Stimulated activated naive CD8-positive, alpha-beta T cell treated with anti-CD3 and anti-CD28 coated beads, Interleukin-15, amount 100 ng/mL, for 72 hours (primary cell): ENCODE measurements at regions not wholly inside any gene's neighbourhood (a gene's known extent, or its start where the extent isn't known, plus 50 kb on each side); places are given as distances from the start of the nearest gene placed in this dataset.

Source experiments
- ATAC-seq: fragments of 150-1000 bp; cut with Tn5 transposase; 2 replicates; pipeline ENCODE4 v1.10.0; 2021; ENCODE audit warnings: mild to moderate bottlenecking, moderate library complexity
- DNase-seq, 2 donors: peaks; one replicate each; pipeline ENCODE4 v3.0.0; 2021 to 2022
- H3K27ac Mint-ChIP-seq, 2 donors: one replicate each; pipeline ENCODE4 v1.8.0; 2022; ENCODE audit warnings: mild to moderate bottlenecking in 2 of 2, mixed read lengths in 2 of 2, moderate library complexity in 2 of 2
- H3K27me3 Mint-ChIP-seq: one replicate; pipeline ENCODE4 v1.8.0; 2022; ENCODE audit warnings: mixed read lengths
- H3K4me1 Mint-ChIP-seq: one replicate; pipeline ENCODE4 v1.8.0; 2022; ENCODE audit warnings: mild to moderate bottlenecking, mixed read lengths
- H3K4me3 Mint-ChIP-seq, 2 donors: one replicate each; pipeline ENCODE4 v1.8.0; 2022; ENCODE audit warnings: mild to moderate bottlenecking in 2 of 2, mixed read lengths in 2 of 2, moderate library complexity in 1 of 2
- H3K9me3 Mint-ChIP-seq, 2 donors: one replicate each; pipeline ENCODE4 v1.8.0; 2022; ENCODE audit warnings: mixed read lengths in 2 of 2

DNA sequence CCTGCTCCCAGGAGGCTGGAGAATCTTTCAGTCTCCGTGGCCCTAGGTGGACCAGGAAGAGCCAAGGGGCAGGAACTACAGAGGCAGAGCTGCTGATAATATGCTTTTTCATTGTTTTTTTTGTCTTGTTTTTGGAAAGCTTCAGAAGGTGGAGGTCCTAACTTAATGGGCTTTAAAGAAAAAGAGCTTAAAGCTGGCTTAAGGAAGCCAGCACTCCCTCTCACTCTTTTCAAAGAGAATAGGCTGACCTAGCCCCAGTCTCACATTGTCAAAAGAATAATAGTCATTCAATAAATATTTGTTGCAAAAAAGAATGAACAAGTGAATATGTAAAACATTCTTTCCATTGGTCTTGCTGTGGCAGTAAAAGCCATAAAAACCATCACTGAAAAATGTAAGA is 61.0 kb upstream of the RRP15 start:
- Mint-ChIP-seq H3K27ac (no peak overlapping the region), H3K27me3 (peaks cover 9% of the 10 kb centered on the region), H3K4me1 (no peaks in the 10 kb centered on the region), H3K9me3 (no peaks in the 10 kb centered on the region), H3K4me3 (no peak overlapping the region)
- no peak for DNase-seq
- ATAC-seq, result no peak

DNA sequence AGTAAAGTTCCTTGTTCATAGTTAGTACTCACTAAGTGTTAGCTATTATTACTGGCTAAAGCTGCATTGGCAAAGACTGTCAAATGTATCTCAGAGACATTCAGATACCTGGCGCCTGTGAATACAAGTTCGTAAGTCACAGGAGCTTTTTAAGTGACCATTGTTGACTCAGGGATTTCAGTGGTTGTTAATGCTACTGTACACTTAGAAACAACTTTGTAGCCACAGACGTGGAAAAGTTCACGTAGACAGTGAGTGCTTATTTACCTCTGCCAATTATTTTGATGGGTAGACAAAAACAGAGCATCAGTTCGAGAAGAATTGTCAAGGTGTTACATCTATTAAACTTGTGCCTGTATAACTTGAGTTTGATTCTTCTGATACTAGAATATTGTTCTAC is 59.1 kb upstream of the RRP15 start:
- H3K27ac Mint-ChIP-seq, result no peak overlapping the region
- ATAC-seq (no peak), DNase-seq (no peak)
- H3K9me3 Mint-ChIP-seq, result no peaks in the 10 kb centered on the region
- peaks cover 9% of the 10 kb centered on the region for H3K27me3 Mint-ChIP-seq
- H3K4me1 Mint-ChIP-seq, result no peaks in the 10 kb centered on the region
- H3K4me3 Mint-ChIP-seq, result no peak overlapping the region
